K562 (cell line): ENCODE measurements at regions not wholly inside any gene's neighbourhood (a gene's known extent, or its start where the extent isn't known, plus 50 kb on each side); places are given as distances from the start of the nearest gene placed in this dataset.

Source experiments
- ATAC-seq: fragments of 200-7000 bp; cut with Tn5 transposase; 3 replicates; pipeline ENCODE4 v1.9.1; 2020; ENCODE audit warnings: moderate library complexity
- BruUV-seq: library from RNA; stranded (reverse); fragments of 400-500 nt; replicated peaks from 2 replicates; lab custom pipeline; 2021; lab: Mats Ljungman, UMichigan
- CTCF ChIA-PET: fragments of 300-600 bp; formaldehyde crosslinking; extraction: SDS; loops from one replicate; lab custom pipeline; 2021; ENCODE audit warnings: low intra/inter-chr PET ratio; lab: Yijun Ruan, JAX
- POLR2A ChIA-PET: fragments of 300-600, 350-650 bp; sonication (Branson Sonifier 250); formaldehyde crosslinking; extraction: SDS; loops from one replicate; lab custom pipeline; 2021; ENCODE audit warnings: antibody characterized with exemption, inconsistent platforms; lab: Yijun Ruan, JAX
- DNase-seq, 4 experiments: peaks; one replicate each; pipeline versions ENCODE4 v3.0.0 to v3.0.0-alpha.2; 2011 to 2018; ENCODE audit warnings: low spot score in 3 of 4, mixed read lengths in 3 of 4; ENCODE audit errors: extremely low read depth in 1 of 4
- FAIRE-seq: peaks from 2 replicates; lab custom pipeline; 2011; peaks lifted over from hg19 to GRCh38; lab: Jason Lieb, UNC
- H2AFZ ChIP-seq: 2 replicates; pipeline ENCODE4 v1.6.0; 2011; ENCODE audit warnings: low read depth, low read length, control low read depth, inconsistent platforms
- H3K27ac ChIP-seq: fragments of 200-600 bp; 3 replicates; pipeline ENCODE4 v1.8.0; 2011; ENCODE audit warnings: low read depth, mild to moderate bottlenecking, control low read depth, inconsistent platforms, low read length, moderate library complexity, mixed read lengths; ENCODE audit errors: extremely low read depth
- H3K27me3 ChIP-seq, 2 experiments: fragments of 300-600 bp in 1 of 2; 2 replicates in 1 of 2; 3 replicates in 1 of 2; pipeline versions ENCODE4 v1.6.0 to v1.8.0; 2011; ENCODE audit warnings: inconsistent platforms in 2 of 2, low read length in 2 of 2, mild to moderate bottlenecking in 1 of 2, mixed read lengths in 1 of 2, moderate library complexity in 1 of 2; ENCODE audit not compliant: control insufficient read depth in 2 of 2, insufficient read depth in 2 of 2
- H3K36me3 ChIP-seq: fragments of 300-600 bp; 3 replicates; pipeline ENCODE4 v1.8.0; 2011; ENCODE audit warnings: mild to moderate bottlenecking, low read length, inconsistent platforms; ENCODE audit not compliant: control insufficient read depth, insufficient read depth
- H3K4me1 ChIP-seq, 2 experiments: fragments of 200-600 bp in 1 of 2; replicated peaks in 1 of 2; 2 replicates in 1 of 2; 3 replicates in 1 of 2; pipeline versions ENCODE4 v1.5.1 to v1.8.0; 2011; ENCODE audit warnings: inconsistent platforms in 2 of 2, low read length in 2 of 2, mild to moderate bottlenecking in 1 of 2, mixed read lengths in 1 of 2, moderate library complexity in 1 of 2; ENCODE audit not compliant: control insufficient read depth in 2 of 2, insufficient read depth in 2 of 2
- H3K4me2 ChIP-seq: 2 replicates; pipeline ENCODE4 v1.6.1; 2011; ENCODE audit warnings: low read length, control low read depth, inconsistent platforms, mixed read lengths; ENCODE audit not compliant: insufficient read depth
- H3K4me3 ChIP-seq: fragments of 200-600 bp; sonication (generic), shearing (Covaris generic); 2 replicates; pipeline ENCODE4 v1.5.1; 2016; ENCODE audit warnings: control low read depth, inconsistent platforms
- H3K79me2 ChIP-seq: fragments of 200-600 bp; 3 replicates; pipeline ENCODE4 v1.8.0; 2011; ENCODE audit warnings: low read length, inconsistent platforms; ENCODE audit not compliant: control insufficient read depth, insufficient read depth
- H3K9ac ChIP-seq, 2 experiments: 2 replicates each; pipeline versions ENCODE4 v1.6.0 to v1.6.1; 2011; ENCODE audit warnings: low read depth in 2 of 2, low read length in 2 of 2, control low read depth in 1 of 2, inconsistent platforms in 1 of 2, mild to moderate bottlenecking in 1 of 2, mixed read lengths in 1 of 2; ENCODE audit not compliant: insufficient read depth in 1 of 2
- H3K9me1 ChIP-seq: one replicate; pipeline ENCODE4 v1.6.0; 2011; ENCODE audit warnings: inconsistent platforms, mild to moderate bottlenecking, low read length, moderate library complexity; ENCODE audit not compliant: control insufficient read depth, insufficient read depth
- H3K9me3 ChIP-seq: replicated peaks from 2 replicates; pipeline ENCODE4 v1.5.1; 2011; ENCODE audit warnings: low read depth, low read length, inconsistent platforms; ENCODE audit not compliant: control insufficient read depth, insufficient read depth
- H4K20me1 ChIP-seq: replicated peaks from 2 replicates; pipeline ENCODE4 v1.6.1; 2011; ENCODE audit warnings: low read length, inconsistent platforms, mixed read lengths; ENCODE audit not compliant: control insufficient read depth, insufficient read depth
- GMEB1 ChIP-seq: fragments of 250-450 bp; sonication (Bioruptor Pico); IDR thresholded peaks from 2 replicates; pipeline ENCODE4 v1.4.0; 2020; ENCODE audit warnings: mild to moderate bottlenecking
- HLTF ChIP-seq: fragments of 450-650 bp; IDR thresholded peaks from 2 replicates; pipeline ENCODE4 v1.6.1; 2016
- HMGXB4 ChIP-seq: sonication (generic); formaldehyde crosslinking; IDR thresholded peaks from 2 replicates; pipeline ENCODE4 v1.8.1; 2023; ENCODE audit warnings: mild to moderate bottlenecking, missing genetic modification reagents
- MCM2 ChIP-seq: fragments of 450-650 bp; IDR thresholded peaks from 2 replicates; pipeline ENCODE4 v1.6.1; 2017; ENCODE audit warnings: low read depth, mild to moderate bottlenecking
- RERE ChIP-seq: sonication (generic); formaldehyde crosslinking; IDR thresholded peaks from 2 replicates; pipeline ENCODE4 v1.8.0; 2023; ENCODE audit warnings: missing genetic modification reagents, mild to moderate bottlenecking, borderline replicate concordance
- THRA ChIP-seq: fragments of 450-650 bp; IDR thresholded peaks from 2 replicates; pipeline ENCODE4 v1.6.1; 2017; ENCODE audit warnings: mild to moderate bottlenecking, moderate library complexity
- UBTF ChIP-seq, 2 experiments: IDR thresholded peaks; 2 replicates each; pipeline ENCODE4 v1.6.1; 2012; ENCODE audit warnings: improper control_type of control experiment in 2 of 2, low read depth in 2 of 2, low read length in 2 of 2, borderline replicate concordance in 1 of 2
- ZNF311 ChIP-seq: fragments of 250-450 bp; sonication (Bioruptor Pico); IDR thresholded peaks from 2 replicates; pipeline ENCODE4 v1.4.0; 2020; ENCODE audit warnings: mild to moderate bottlenecking, moderate library complexity
- WGBS: fragments of 100-300 bp; shearing (Covaris generic); methylation state at CpG from one replicate; pipeline ENCODE4 v1.1.6; 2016; ENCODE audit warnings: low coverage, mixed read lengths; ENCODE audit not compliant: insufficient coverage; ENCODE audit errors: missing lambda C conversion rate; 5-methylcytosine and 5-hydroxymethylcytosine counted together
- in situ Hi-C: fragments of 300-500 bp; cut with MboI; formaldehyde crosslinking; loops from 4 replicates; pipeline ENCODE4 v1.15.0; 2018; ENCODE audit warnings: inconsistent platforms, mixed read lengths
- intact Hi-C: fragments of 100-400 bp; cut with micrococcal nuclease; formaldehyde crosslinking; loops from 2 replicates; pipeline ENCODE4 v1.14.2; 2022

GRCh38 chr2:167454036-167454435, 565.8 kb downstream of the XIRP2 start:
- Histone ChIP-seq H2AFZ (no peak overlapping the region), H3K9me1 (no peaks in the 10 kb centered on the region), H3K4me3 (no peak overlapping the region), H4K20me1 (no peaks in the 10 kb centered on the region), H3K4me1 (no peaks in the 10 kb centered on the region), H3K79me2 (no peaks in the 10 kb centered on the region), H3K36me3 (no peaks in the 10 kb centered on the region), H3K27ac (no peak overlapping the region), H3K9ac (no peak overlapping the region), H3K4me2 (no peak overlapping the region), H3K27me3 (no peaks in the 10 kb centered on the region), H3K9me3 (no peaks in the 10 kb centered on the region; the same call in none of the 2 replicates)
- CTCF ChIA-PET: no interaction called here
- no TSS peak for BruUV-seq
- 6% methylated on average over 13 of the region's 13 CpGs for WGBS
- no peak for ATAC-seq
- intact Hi-C loops: no loop called here
- in situ Hi-C loops: no loop called here
- DNase-seq: no peak
- FAIRE-seq: no peak
- POLR2A ChIA-PET: no interaction called here
- TF ChIP-seq GMEB1 (CRISPR knock-in tag) (no peak), UBTF (IDR thresholded peaks at IDR 0.05; ENCODE audit: borderline replicate concordance in 1 of 2, low read depth in 2 of 2, low read length in 2 of 2) (no peak), HLTF (no peak), THRA (no peak), ZNF311 (CRISPR knock-in tag) (no peak), HMGXB4 (CRISPR knock-in tag) (no peak), MCM2 (no peak), RERE (CRISPR knock-in tag) (no peak)
